Common myeloid progenitor, CD34-positive (primary cell): ENCODE measurements at regions not wholly inside any gene's neighbourhood (a gene's known extent, or its start where the extent isn't known, plus 50 kb on each side); places are given as distances from the start of the nearest gene placed in this dataset.

Experiments used
- CTCF ChIA-PET: fragments of 350-600 bp; sonication (Branson Sonifier 250); formaldehyde crosslinking; loops from one replicate; lab custom pipeline; 2021; ENCODE audit warnings: antibody characterized with exemption; lab: Charles Lee
- POLR2A ChIA-PET: fragments of 350-600 bp; sonication (Branson Sonifier 250); formaldehyde crosslinking; loops from one replicate; lab custom pipeline; 2021; ENCODE audit warnings: antibody characterized with exemption; lab: Charles Lee
- DNase-seq, 3 donors: peaks; one replicate each; pipeline versions ENCODE4 v3.0.0 to v3.0.0-alpha.2; 2013
- H3K27ac ChIP-seq, 2 experiments: 1 replicate in 1 of 2; 2 replicates in 1 of 2; pipeline ENCODE4 v1.7.0; 2013; ENCODE audit warnings: inconsistent platforms in 2 of 2, low read length in 2 of 2, mild to moderate bottlenecking in 2 of 2, low read depth in 1 of 2, moderate library complexity in 1 of 2; ENCODE audit not compliant: severe bottlenecking in 2 of 2, insufficient read depth in 1 of 2, poor library complexity in 1 of 2
- H3K27me3 ChIP-seq, 5 experiments: replicated peaks in 2 of 5; 1 replicate in 3 of 5; 2 replicates in 2 of 5; pipeline versions ENCODE4 v1.6.1 to v1.7.0; 2013; ENCODE audit warnings: low read length in 4 of 5, mild to moderate bottlenecking in 2 of 5, moderate library complexity in 2 of 5, inconsistent platforms in 1 of 5; ENCODE audit not compliant: insufficient read depth in 5 of 5, control insufficient read depth in 4 of 5
- H3K36me3 ChIP-seq, 4 experiments: 1 replicate in 2 of 4; 2 replicates in 2 of 4; pipeline versions ENCODE4 v1.6.1 to v1.7.0; 2013; ENCODE audit warnings: low read length in 3 of 4, control low read depth in 1 of 4, mild to moderate bottlenecking in 1 of 4; ENCODE audit not compliant: control insufficient read depth in 4 of 4, insufficient read depth in 4 of 4
- H3K4me1 ChIP-seq, 4 experiments: 1 replicate in 3 of 4; 2 replicates in 1 of 4; pipeline versions ENCODE4 v1.6.1 to v1.7.1; 2013; ENCODE audit warnings: low read length in 3 of 4, mild to moderate bottlenecking in 3 of 4, control low read depth in 1 of 4, inconsistent platforms in 1 of 4, moderate library complexity in 1 of 4; ENCODE audit not compliant: control insufficient read depth in 4 of 4, insufficient read depth in 4 of 4; ENCODE audit errors: control extremely low read depth in 1 of 4
- H3K4me3 ChIP-seq, 7 experiments: 1 replicate in 4 of 7; 2 replicates in 3 of 7; pipeline versions ENCODE4 v1.5.1 to v1.7.0; 2013; ENCODE audit warnings: mild to moderate bottlenecking in 7 of 7, low read length in 6 of 7, moderate library complexity in 6 of 7, inconsistent platforms in 2 of 7, low read depth in 2 of 7, control low read depth in 1 of 7; ENCODE audit not compliant: insufficient read depth in 4 of 7, control insufficient read depth in 1 of 7; ENCODE audit errors: extremely low read depth in 1 of 7
- H3K9me3 ChIP-seq, 5 experiments: 1 replicate in 4 of 5; 2 replicates in 1 of 5; pipeline versions ENCODE4 v1.6.1 to v1.7.1; 2013; ENCODE audit warnings: low read length in 4 of 5, mild to moderate bottlenecking in 2 of 5, inconsistent platforms in 1 of 5, low read depth in 1 of 5, moderate library complexity in 1 of 5; ENCODE audit not compliant: control insufficient read depth in 4 of 5, insufficient read depth in 2 of 5; ENCODE audit errors: control extremely low read depth in 1 of 5
- WGBS: methylation state at CpG from one replicate; pipeline ENCODE4 v1.1.5; 2013; ENCODE audit not compliant: insufficient coverage; 5-methylcytosine and 5-hydroxymethylcytosine counted together

DNA sequence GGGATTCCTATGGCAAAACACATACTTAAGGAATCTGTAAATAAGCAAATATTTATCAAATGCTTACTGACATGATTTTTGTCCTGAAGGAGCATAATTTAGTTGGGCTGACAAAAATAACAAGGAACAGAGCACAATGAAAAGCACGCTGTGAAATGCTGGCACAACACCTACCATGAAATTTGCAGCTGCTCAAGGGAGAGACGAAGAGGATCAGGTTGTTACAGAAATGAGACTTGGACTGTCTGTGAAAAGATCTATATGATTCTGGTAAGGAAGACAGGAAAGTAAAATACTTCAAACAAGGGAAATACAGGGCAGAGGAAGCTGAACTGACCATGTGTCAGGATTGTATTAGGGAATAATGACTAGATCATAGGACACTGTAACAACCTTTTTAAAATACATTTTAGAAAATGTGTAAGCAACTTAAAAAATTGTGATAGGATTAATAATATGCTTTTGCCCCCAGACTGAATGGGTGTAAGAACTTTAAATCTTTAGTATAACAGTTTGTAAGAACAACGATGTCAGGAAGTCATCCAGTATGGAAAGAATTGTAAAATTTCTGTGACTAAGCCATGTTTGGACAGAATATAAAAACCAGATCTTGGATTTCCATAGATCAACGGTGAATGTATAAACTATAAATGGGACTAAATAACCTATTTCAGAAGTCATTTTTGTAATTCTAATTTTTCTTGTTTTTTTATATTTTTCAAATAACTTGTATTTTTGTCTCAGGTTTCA lies 1556.0 kb downstream of the EFNB2 start:
- no peak overlapping the region for H3K4me3 ChIP-seq
- no peaks in the 10 kb centered on the region for H3K9me3 ChIP-seq
- ChIA-PET POLR2A (no interaction called here), CTCF (no interaction called here)
- H3K27me3 ChIP-seq = no peaks in the 10 kb centered on the region
- DNase-seq = no peak
- no peak overlapping the region for H3K27ac ChIP-seq
- H3K36me3 ChIP-seq = no peaks in the 10 kb centered on the region
- 100% methylated on average over 2 of the region's 4 CpGs for WGBS
- peaks cover 4 to 37% (median 18%) of the 10 kb centered on the region in 4 experiments for H3K4me1 ChIP-seq

- no CpG with 5 or more reads among the region's 2 CpGs for WGBS
- peak in 2 of 3 donors; percentile 72 to 82 for DNase-seq
- ChIA-PET POLR2A (no interaction called here), CTCF (no interaction called here)
- Histone ChIP-seq H3K4me1 (peaks cover 2 to 23% (median 7%) of the 10 kb centered on the region in 4 experiments), H3K27me3 (no peaks in the 10 kb centered on the region), H3K27ac (no peak overlapping the region), H3K9me3 (no peaks in the 10 kb centered on the region), H3K4me3 (no peak overlapping the region), H3K36me3 (no peaks in the 10 kb centered on the region)
Measured at GRCh38 chr13:104976986-104977385, 1558.5 kb downstream of the EFNB2 start.

DNA sequence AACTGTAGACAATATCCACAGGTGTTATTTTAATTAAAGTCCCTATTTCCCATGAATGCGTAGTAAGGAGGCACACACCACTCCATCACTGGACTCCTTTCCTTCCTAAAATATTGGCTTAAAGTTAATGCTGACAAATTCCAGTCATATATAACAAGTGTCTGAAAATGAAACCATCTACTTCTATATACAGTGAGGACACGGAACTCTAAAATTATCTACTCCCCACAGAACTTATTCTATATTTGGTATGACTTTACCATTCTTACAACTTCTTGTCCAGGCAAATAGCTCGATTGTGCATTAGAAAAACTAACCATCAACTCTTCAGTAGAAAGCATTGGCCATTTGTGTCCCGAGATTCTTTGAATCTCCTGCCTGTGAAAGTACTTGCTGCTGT lies 1560.2 kb downstream of the EFNB2 start:
- DNase-seq = peak in 2 of 3 donors; percentile 5 to 7
- Histone ChIP-seq H3K9me3 (no peaks in the 10 kb centered on the region), H3K27ac (no peak overlapping the region), H3K4me1 (peaks cover 2 to 19% (median 7%) of the 10 kb centered on the region in 4 experiments), H3K4me3 (peak overlapping the region in 1 of 7 experiments; percentile 13), H3K36me3 (no peaks in the 10 kb centered on the region), H3K27me3 (no peaks in the 10 kb centered on the region)
- POLR2A ChIA-PET = no interaction called here
- CTCF ChIA-PET = no interaction called here
- WGBS = 6% methylated on average over 3 of the region's 4 CpGs

DNA sequence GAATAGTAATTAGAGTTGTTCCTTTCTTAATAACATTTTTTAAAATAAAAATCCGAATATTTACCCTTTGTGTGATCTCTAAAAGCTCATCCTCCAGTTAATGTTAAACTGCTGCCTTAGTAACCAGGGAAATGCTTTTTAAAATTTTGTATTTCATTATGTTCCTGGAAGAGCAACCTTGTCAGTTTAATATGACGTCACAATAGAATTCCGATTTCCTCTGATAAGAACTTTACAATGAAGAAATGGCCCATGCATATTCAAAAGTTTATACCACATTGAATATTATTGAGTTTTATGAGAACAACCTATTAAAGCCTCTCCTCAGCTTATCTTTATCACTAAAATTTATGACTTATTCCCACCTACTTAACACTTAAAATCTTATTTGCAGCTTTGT lies 1566.6 kb downstream of the EFNB2 start:
- Histone ChIP-seq H3K27me3 (no peaks in the 10 kb centered on the region), H3K4me1 (no peaks in the 10 kb centered on the region), H3K36me3 (no peaks in the 10 kb centered on the region), H3K9me3 (peaks cover 0 to 1% (median 0%) of the 10 kb centered on the region in 5 experiments), H3K4me3 (no peak overlapping the region), H3K27ac (no peak overlapping the region)
- WGBS = no CpG with 5 or more reads among the region's 3 CpGs
- POLR2A ChIA-PET = no interaction called here
- DNase-seq = no peak
- CTCF ChIA-PET = no interaction called here

GRCh38 chr13:104967836-104968630 lies 1567.4 kb downstream of the EFNB2 start:
- DNase-seq = no peak
- no peak overlapping the region for H3K4me3 ChIP-seq
- no peak overlapping the region for H3K27ac ChIP-seq
- POLR2A ChIA-PET = no interaction called here
- no peaks in the 10 kb centered on the region for H3K4me1 ChIP-seq
- 100% methylated on average over 2 of the region's 9 CpGs for WGBS
- no peaks in the 10 kb centered on the region for H3K27me3 ChIP-seq
- peaks cover 0 to 1% (median 0%) of the 10 kb centered on the region in 5 experiments for H3K9me3 ChIP-seq
- H3K36me3 ChIP-seq = no peaks in the 10 kb centered on the region
- CTCF ChIA-PET = no interaction called here

DNA sequence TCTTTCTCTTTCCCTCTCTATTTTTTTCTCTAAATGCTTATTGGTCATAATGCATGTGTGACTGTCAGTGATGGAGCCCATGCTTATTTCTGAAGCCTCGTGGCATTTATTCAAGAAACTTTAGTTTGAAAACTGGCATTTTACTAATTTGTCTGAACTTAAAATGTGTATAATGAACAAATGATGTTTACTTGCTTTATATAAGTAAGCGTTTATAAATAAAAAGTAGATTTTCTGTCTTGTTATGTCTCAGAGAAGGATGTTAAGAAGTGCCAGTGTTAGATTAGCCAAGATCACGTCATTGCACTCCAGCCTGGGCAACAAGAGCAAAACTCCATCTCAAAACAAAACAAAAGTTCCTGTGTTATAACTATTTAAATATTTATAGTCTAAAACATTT lies 1568.1 kb downstream of the EFNB2 start:
- Histone ChIP-seq H3K27me3 (no peaks in the 10 kb centered on the region), H3K36me3 (no peaks in the 10 kb centered on the region), H3K4me1 (no peaks in the 10 kb centered on the region), H3K4me3 (no peak overlapping the region), H3K27ac (no peak overlapping the region), H3K9me3 (peaks cover 0 to 1% (median 0%) of the 10 kb centered on the region in 5 experiments)
- WGBS = no CpG with 5 or more reads among the region's 3 CpGs
- POLR2A ChIA-PET = no interaction called here
- DNase-seq = no peak
- CTCF ChIA-PET = no interaction called here

GRCh38 chr13:104962411-104962810 lies 1573.1 kb downstream of the EFNB2 start:
- Histone ChIP-seq H3K27ac (no peak overlapping the region), H3K27me3 (no peaks in the 10 kb centered on the region), H3K36me3 (no peaks in the 10 kb centered on the region), H3K9me3 (peaks cover 0 to 1% (median 0%) of the 10 kb centered on the region in 5 experiments), H3K4me3 (no peak overlapping the region), H3K4me1 (no peaks in the 10 kb centered on the region)
- DNase-seq = no peak
- CTCF ChIA-PET = no interaction called here
- WGBS = 88% methylated on average over 2 of the region's 3 CpGs
- POLR2A ChIA-PET = no interaction called here
